ACHN (cell line): ENCODE measurements at regions not wholly inside any gene's neighbourhood (a gene's known extent, or its start where the extent isn't known, plus 50 kb on each side); places are given as distances from the start of the nearest gene placed in this dataset.
A peak's percentile ranks its signal among the peaks of the same experiment; 100 is the strongest.

Source experiments
- DNase-seq: peaks from one replicate; pipeline ENCODE4 v3.0.0-alpha.2; 2015
- in situ Hi-C: cut with HindIII; loops from 2 replicates; pipeline ENCODE4 v1.10.0; 2017; ENCODE audit warnings: low sequenced_read_pairs, low pct_ligation_motif_present, low pct_unique_long_range_greater_than_20kb

GRCh38 chr16:51436742-51437141, 285.7 kb upstream of the SALL1 start:
- in situ Hi-C loops, result no loop called here

GRCh38 chr16:51434567-51435198, 283.6 kb upstream of the SALL1 start:
- DNase-seq, result no peak

More at GRCh38 chr16:51436742-51437141, 285.7 kb upstream of the SALL1 start:
- DNase-seq, result no peak

GRCh38 chr16:51433599-51433998, 282.5 kb upstream of the SALL1 start:
- in situ Hi-C loops, result no loop called here
- DNase-seq, result no peak

More at GRCh38 chr16:51434567-51435198, 283.6 kb upstream of the SALL1 start:
- in situ Hi-C loops, result no loop called here

DNA sequence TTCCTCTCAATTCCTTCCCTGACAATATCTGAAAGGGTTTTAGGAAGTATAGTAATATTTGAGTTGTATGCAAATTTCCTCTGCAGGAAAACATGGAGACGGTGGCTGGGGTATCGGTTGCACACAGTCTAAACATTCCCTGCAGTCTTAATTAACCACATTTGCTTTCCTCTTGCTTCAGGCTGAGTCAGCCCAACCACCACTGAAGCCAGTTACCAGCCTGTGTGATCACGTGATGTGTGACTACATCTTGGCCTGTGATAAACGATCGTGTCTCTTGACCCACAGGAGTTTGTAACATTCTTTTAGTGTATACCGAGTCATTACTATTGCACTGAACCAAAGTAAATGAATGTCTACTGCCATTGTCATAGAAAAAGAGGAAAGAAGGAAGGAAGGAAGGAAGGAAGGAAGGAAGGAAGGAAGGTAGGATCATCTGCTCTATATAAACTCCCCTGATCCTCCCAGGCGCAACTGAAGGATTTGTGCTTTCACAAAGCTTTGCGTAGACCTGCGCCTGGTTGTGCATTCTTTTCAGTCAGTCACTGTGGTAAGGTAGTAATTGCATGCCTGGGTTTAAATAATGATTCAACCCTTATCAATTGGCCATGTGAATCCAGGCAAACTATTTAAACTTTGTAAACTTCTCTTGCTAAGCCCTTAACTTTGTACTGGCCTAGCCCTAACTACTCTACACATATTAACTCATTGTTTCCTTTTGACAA, 280.6 kb upstream of the SALL1 start:
- in situ Hi-C loops, result no loop called here
- DNase-seq, result peak; percentile 92

DNA sequence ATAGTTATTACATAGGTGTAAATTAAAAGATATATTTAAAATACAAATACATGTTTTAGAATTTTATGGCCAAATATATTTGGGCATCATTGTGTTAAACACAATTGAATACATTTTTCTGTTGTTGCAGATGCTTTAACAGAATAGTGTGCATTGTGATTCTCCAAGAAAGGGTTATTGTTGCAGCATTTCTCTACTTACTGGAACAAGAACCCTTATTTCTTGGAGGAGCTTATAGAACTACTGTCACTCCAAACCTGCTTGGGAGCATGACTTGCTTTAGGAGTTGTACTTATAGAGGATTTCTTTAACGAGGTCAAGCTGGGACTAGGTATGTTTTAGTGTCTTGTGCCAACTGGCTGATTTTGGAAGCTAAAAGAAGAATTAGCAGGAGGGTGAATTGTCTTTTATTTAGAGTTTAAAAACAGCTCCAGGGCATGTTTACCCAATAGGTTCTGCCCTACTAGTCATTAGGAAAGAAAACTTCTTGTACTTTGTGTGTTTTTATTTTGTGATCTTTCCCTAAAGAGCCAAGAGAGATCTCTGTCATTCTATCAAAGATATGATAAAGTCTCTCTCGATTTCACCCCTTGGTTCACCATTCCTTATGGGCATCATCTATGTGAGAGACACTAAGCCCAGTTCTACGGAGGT, 279.8 kb upstream of the SALL1 start:
- DNase-seq, result no peak
- in situ Hi-C loops, result no loop called here

- no peak for DNase-seq
- in situ Hi-C loops, result no loop called here
Measured at GRCh38 chr16:51429041-51429440, 278.0 kb upstream of the SALL1 start.

DNA sequence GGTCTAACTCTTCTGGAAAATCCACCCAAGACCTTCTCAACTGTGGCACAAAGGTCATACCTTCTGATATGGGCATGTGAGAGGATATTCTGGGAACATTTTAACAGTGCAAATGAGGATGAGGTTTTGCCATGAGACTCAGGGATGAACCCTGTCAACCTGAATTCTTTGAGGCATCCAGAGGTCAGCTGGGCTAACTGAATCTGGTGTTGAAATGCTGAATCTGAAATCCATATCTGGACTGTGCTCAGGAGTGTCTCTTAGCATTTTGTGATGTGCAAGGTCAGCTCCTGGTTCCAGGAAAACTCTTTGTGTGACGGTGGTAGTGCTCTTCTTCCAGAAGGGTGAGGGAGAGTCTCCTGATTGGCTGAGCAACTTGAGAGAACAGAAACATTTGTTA, 276.0 kb upstream of the SALL1 start:
- no peak for DNase-seq
- in situ Hi-C loops, result no loop called here

DNA sequence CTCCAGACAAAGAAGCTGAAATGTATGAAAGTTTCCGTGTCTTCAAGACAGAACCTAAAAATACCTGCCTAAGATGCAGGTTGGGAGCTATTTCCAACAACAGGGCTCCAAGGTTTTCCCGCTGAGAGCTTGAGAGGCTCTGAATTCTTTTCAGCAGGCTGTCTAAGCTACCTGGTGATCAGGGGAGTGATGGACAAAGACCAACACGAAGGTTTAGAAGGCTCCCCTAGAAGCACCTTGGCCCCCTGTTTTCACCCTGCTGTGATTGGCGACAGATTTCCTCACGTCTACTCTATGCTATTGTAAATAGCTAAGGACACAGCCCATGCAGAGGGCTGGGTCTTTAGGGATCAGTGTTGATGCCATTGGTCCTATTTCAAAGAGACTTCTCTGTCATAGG, 275.2 kb upstream of the SALL1 start:
- in situ Hi-C loops, result no loop called here
- no peak for DNase-seq

DNA sequence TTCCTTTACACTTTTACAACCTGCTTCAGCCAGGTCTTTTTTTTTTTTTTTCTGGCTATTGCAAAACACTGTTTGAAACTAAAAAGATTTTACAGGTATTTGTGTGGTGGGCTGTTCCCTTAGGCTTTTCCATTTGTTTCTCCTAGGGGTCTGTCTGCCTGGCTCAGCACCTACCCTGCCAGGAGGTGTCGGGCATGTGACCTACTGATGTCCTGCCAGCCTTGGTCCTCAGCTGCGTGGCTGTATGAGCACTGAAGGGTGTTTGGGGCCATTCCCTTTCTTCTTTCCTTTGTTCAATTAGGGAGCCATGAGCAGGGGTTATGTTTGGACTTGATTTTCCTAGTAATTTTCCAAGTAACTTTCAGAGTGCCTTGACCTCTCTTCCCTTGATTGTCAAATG, 269.2 kb upstream of the SALL1 start:
- in situ Hi-C loops, result no loop called here
- DNase-seq, result no peak

GRCh38 chr16:51419768-51420167, 268.7 kb upstream of the SALL1 start:
- DNase-seq, result no peak
- in situ Hi-C loops, result no loop called here

DNA sequence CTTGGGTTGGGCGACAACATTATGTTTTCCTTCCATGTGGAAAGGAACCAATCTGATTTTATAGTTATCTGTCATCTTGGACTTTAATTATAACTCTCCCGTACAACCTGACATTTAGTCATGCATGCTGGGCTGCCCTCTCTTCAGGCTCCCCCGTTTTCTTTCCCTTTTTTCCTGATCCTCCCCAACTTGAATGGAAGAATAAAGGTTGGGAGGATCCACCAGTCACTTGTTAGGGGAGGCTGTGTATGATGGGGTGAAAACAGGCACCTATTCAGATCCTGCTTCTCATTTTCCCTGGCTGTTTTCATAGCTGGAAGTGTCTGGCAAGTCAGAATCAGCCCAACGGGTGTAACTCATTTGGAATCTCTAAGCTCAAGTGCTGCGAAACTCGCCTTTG, 267.2 kb upstream of the SALL1 start:
- DNase-seq, result no peak
- in situ Hi-C loops, result no loop called here

DNA sequence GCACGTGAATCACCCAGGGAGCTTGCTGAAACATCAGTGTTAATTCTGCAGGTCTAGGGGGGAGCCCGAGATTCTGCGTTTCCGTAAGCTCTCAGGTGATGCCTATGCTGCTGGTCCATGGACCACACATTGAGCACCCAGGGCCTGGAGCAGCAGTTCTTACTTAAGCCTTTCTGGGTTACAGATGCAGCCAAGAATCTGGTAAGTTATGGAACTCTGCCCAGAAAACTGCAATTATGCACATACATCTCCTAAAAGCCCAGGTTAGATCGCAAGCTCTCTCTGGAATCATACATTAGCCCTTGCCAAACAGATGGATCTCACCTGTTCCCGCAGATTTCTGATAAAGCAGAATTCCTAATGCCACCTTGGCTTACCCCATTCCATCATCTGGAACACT, 265.9 kb upstream of the SALL1 start:
- no peak for DNase-seq
- in situ Hi-C loops, result no loop called here

- no peak for DNase-seq
- in situ Hi-C loops, result no loop called here
Measured at GRCh38 chr16:51410125-51410524, 259.1 kb upstream of the SALL1 start.

DNA sequence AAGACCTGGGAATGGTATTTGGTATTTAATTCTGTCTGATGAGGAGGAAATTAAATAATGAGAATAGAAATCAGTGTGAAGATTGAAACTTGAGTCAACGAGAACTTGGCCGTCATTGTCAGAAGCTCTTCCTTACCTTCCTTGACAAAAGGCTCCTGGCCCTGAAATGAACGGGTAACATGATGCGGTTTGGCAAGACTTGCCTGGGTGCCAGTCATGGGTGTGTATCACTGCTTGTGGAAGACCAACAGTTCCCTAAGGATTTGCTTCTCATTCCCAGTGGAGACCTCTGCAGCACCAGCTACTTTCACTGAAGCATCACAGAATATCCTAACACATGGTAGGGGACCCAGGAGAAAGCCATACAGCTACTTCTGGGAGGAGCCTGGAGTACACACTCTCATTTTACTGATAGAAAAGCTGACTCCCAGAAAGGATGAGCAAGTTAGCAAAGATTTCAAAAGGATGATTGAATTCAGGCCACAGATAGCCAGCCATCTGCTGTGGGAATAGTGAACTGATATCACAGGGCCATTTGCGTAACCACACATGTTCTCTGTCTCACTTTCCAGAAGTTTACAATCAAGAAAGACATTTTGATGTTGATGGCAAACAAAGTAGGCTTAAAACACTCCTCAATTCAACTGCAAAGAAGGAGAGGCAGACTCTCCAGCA, 258.1 kb upstream of the SALL1 start:
- DNase-seq, result no peak
- in situ Hi-C loops, result no loop called here

DNA sequence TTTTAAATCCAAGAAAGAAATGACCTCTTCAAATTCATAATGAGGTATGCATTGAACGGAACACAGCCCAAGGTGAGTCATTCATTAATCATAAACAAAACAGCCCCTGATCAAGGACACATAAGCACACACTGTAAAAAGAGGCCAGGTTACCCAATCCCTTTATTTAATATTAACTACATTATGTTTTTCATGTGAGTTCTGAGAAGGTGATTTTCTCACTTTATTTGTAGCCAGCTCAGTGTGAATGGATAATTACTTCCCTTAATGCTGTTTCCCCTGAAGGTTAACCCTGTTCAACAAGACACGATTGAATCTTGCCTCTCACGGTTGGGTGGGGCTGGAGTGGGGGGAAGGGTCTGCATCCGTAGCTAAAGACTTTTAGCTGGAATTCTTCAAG, 257.3 kb upstream of the SALL1 start:
- in situ Hi-C loops, result no loop called here
- DNase-seq, result peak; percentile 78

GRCh38 chr16:51407921-51408320, 256.9 kb upstream of the SALL1 start:
- no peak for DNase-seq
- in situ Hi-C loops, result no loop called here

- in situ Hi-C loops, result no loop called here
- no peak for DNase-seq
Measured at GRCh38 chr16:51407199-51407598, 256.1 kb upstream of the SALL1 start.

- in situ Hi-C loops, result no loop called here
- DNase-seq, result peak; percentile 4
Measured at GRCh38 chr16:51405361-51405760, 254.3 kb upstream of the SALL1 start.

GRCh38 chr16:51404386-51404785, 253.3 kb upstream of the SALL1 start:
- in situ Hi-C loops, result no loop called here
- DNase-seq, result no peak
